ENCODE measurements at regions not wholly inside any gene's neighbourhood (a gene's known extent, or its start where the extent isn't known, plus 50 kb on each side); places are given as distances from the start of the nearest gene placed in this dataset.

DNA sequence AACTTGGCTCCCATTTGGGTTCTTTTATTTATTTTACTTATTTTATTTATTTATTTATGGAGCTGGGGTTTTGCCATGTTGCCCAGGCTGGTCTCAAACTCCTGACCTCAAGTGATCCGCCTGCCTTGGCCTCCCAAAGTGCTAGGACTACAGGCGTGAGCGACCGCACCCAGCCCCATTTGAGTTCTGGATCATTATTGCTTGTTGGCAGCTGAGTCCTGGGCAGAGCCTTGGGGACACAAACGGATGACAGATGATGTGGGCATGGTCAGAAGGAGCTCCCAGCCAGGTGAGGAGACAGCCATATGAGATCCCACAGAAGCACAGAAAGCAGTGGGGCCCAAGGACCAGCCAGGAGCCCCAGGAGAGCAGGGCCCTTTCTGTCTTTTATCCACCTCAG, 254.0 kb downstream of the MATN1 start (continued):
- no peak for TF ChIP-seq ZSCAN21 (CRISPR knock-in tag; IDR thresholded peaks at IDR 0.05; ENCODE audit: borderline replicate concordance)
- TF ChIP-seq ZNF10 (CRISPR knock-in tag; IDR thresholded peaks at IDR 0.05; ENCODE audit: borderline replicate concordance, low read depth) = no peak
- no peak for TF ChIP-seq TCF7L2 (IDR thresholded peaks at IDR 0.05; ENCODE audit: low read depth, low read length)
- TF ChIP-seq HNRNPL (IDR thresholded peaks at IDR 0.05; ENCODE audit: low read depth, low read length) = no peak
- no peak for TF ChIP-seq ZNF615 (CRISPR knock-in tag; IDR thresholded peaks at IDR 0.05; ENCODE audit: borderline replicate concordance)
- TF ChIP-seq SMARCE1 (IDR thresholded peaks at IDR 0.05; ENCODE audit: borderline replicate concordance) = no peak
- TF ChIP-seq KDM6A (CRISPR knock-in tag; IDR thresholded peaks at IDR 0.05; ENCODE audit: low read depth) = no peak
- no peak for TF ChIP-seq MBD4 (IDR thresholded peaks at IDR 0.05; ENCODE audit: borderline replicate concordance, low read length)
- no peak for TF ChIP-seq PHF21A (CRISPR knock-in tag; IDR thresholded peaks at IDR 0.05)
- no peak for TF ChIP-seq NFE2L2 (IDR thresholded peaks at IDR 0.05; ENCODE audit: low read length)
- no peak for TF ChIP-seq ZNF546 (CRISPR knock-in tag; conservative IDR thresholded peaks at IDR 0.05)
- TF ChIP-seq SOX5 (CRISPR knock-in tag; IDR thresholded peaks at IDR 0.05; ENCODE audit: borderline replicate concordance) = no peak
- TF ChIP-seq HDAC2 (CRISPR knock-in tag; IDR thresholded peaks at IDR 0.05) = no peak

DNA sequence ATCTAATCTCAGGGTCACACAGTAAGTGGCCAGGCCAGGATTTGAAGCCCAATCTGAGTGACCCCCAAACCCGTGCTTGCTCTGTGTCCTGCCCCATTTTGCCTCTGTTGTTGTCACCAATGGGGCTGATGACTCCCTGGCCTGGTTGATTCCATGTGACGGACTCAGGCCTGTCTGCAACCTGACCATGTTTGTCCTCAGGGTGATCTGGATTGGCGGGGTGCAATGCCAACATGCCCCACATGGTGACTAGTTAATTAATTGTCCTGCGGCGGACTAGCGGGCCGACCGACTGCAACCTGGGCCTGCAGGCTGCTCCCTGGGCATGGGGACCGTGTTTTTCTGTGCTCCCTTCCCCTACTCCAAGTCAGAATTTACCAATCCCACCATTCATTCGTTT, 256.3 kb downstream of the MATN1 start:
- intact Hi-C loops (cut with micrococcal nuclease; ENCODE audit: unreplicated experiment) = no loop called here
- CTCF ChIA-PET (ENCODE audit: low intra/inter-chr PET ratio, low total read pairs) = no interaction called here
- no peak for DNase-seq (ENCODE audit: low spot score)
- no peaks in the 10 kb centered on the region for H3K79me2 ChIP-seq (ENCODE audit: insufficient read depth, low read length)
- no peak overlapping the region for H3K4me3 ChIP-seq (replicated peaks in 1 of 3; ENCODE audit: insufficient read depth in 1 of 3, low read depth in 2 of 3, low read length in 3 of 3)
- POLR2A ChIA-PET = no interaction called here
- in situ Hi-C loops (cut with HindIII; ENCODE audit: extremely low pct_ligation_motif_present, low pct_unique_long_range_greater_than_20kb) = no loop called here
- H3K4me2 ChIP-seq (ENCODE audit: low read depth, low read length) = no peak overlapping the region
- no peaks in the 10 kb centered on the region for H4K20me1 ChIP-seq (ENCODE audit: insufficient read depth, low read length)
- no peak overlapping the region for H3K9ac ChIP-seq (ENCODE audit: insufficient read depth, low read depth, low read length)
- BruUV-seq (replicated peaks) = no TSS peak
- no peaks in the 10 kb centered on the region for H3K4me1 ChIP-seq (ENCODE audit: insufficient read depth, low read length)
- no peaks in the 10 kb centered on the region for H3K36me3 ChIP-seq (replicated peaks in 1 of 2; ENCODE audit: control insufficient read depth in 1 of 2, insufficient read depth in 2 of 2, low read length in 2 of 2)
- peaks cover 0 to 6% of the 10 kb centered on the region in 2 experiments; a peak in 1 of 5 replicates for H3K27me3 ChIP-seq (ENCODE audit: control insufficient read depth in 1 of 2, insufficient read depth in 2 of 2, low read length in 2 of 2)
- no peak overlapping the region for H2AFZ ChIP-seq (ENCODE audit: low read length)
- H3K9me3 ChIP-seq (ENCODE audit: low read length) = no peaks in the 10 kb centered on the region
- no peak for FAIRE-seq
- WGBS (ENCODE audit: low lambda C conversion rate) = 37% methylated on average over 8 of the region's 10 CpGs
- ATAC-seq = no peak
- H3K27ac ChIP-seq (ENCODE audit: extremely low read length, insufficient read depth, low read length) = no peak overlapping the region
- TF ChIP-seq ATF3 (CRISPR knock-in tag; IDR thresholded peaks at IDR 0.05) = no peak
- no peak for TF ChIP-seq ZNF501 (CRISPR knock-in tag; IDR thresholded peaks at IDR 0.05)
- TF ChIP-seq GMEB2 (CRISPR knock-in tag; IDR thresholded peaks at IDR 0.05; ENCODE audit: low read depth) = no peak
- TF ChIP-seq DRAP1 (CRISPR knock-in tag; IDR thresholded peaks at IDR 0.05) = no peak
- TF ChIP-seq DNMT3B (CRISPR knock-in tag; conservative IDR thresholded peaks at IDR 0.05) = no peak
- no peak for TF ChIP-seq ZNF329 (CRISPR knock-in tag; IDR thresholded peaks at IDR 0.05; ENCODE audit: low read depth)
- TF ChIP-seq NFE2L2 (IDR thresholded peaks at IDR 0.05; ENCODE audit: low read length) = no peak
- TF ChIP-seq UBTF (CRISPR knock-in tag; IDR thresholded peaks at IDR 0.05) = no peak
- no peak for TF ChIP-seq ZNF337 (CRISPR knock-in tag; IDR thresholded peaks at IDR 0.05; ENCODE audit: borderline replicate concordance, low read depth)
- no peak for TF ChIP-seq ZNF207 (IDR thresholded peaks at IDR 0.05; ENCODE audit: borderline replicate concordance)
